SH-SY5Y (cell line): ENCODE measurements at regions not wholly inside any gene's neighbourhood (a gene's known extent, or its start where the extent isn't known, plus 50 kb on each side); places are given as distances from the start of the nearest gene placed in this dataset.

Experiments used
- GATA2 ChIP-seq: IDR thresholded peaks from 2 replicates; pipeline ENCODE4 v1.6.1; 2011; ENCODE audit warnings: mild to moderate bottlenecking, low read depth, low read length
- GATA3 ChIP-seq: IDR thresholded peaks from 2 replicates; pipeline ENCODE4 v1.6.1; 2011; ENCODE audit warnings: low read depth, mild to moderate bottlenecking, low read length, moderate library complexity

GRCh38 chr18:46416706-46417638 is 240.0 kb downstream of the LOXHD1 start:
- TF ChIP-seq GATA2 (no peak), GATA3 (no peak)
